Activated CD8-positive, alpha-beta memory T cell treated with anti-CD3 and anti-CD28 coated beads, Interleukin-2, amount 50 U/mL, for 4 hours (primary cell): ENCODE measurements at regions not wholly inside any gene's neighbourhood (a gene's known extent, or its start where the extent isn't known, plus 50 kb on each side); places are given as distances from the start of the nearest gene placed in this dataset.
"Not testable (repeated sequence)": the region's sequence is repeated elsewhere in the genome, so short reads cannot be mapped to it uniquely, and the experiment has no call there.

ENCODE experiments used
- DNase-seq: peaks from one replicate; pipeline ENCODE4 v3.0.0-alpha.2; 2020

- no peak for DNase-seq
Measured at GRCh38 chr9:107852891-107853290, 363.3 kb upstream of the KLF4 start.

GRCh38 chr9:107850653-107851052 lies 361.1 kb upstream of the KLF4 start:
- no peak for DNase-seq

- DNase-seq: no peak
Measured at GRCh38 chr9:107847978-107848964, 358.7 kb upstream of the KLF4 start.

GRCh38 chr9:107842530-107842929 lies 353.0 kb upstream of the KLF4 start:
- no peak for DNase-seq

DNA sequence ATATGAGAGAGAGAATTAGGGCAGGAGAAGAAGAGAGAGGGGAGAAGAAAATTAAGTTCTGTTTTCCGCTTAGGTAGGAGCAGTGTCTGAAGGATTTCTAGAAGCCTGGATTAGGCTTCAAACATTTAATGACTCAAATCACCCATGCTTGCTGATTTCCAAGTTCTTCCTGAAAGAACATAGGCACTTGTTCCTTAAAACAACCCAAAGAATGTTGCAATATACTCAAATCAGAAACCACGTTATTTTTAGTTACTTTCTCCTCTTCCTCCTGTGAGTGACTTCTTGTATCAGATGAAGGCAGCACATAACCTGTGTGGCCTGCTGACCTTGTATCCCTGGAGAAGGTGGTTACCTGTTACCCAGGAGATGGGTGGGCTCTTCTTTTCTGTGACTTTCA lies 351.5 kb upstream of the KLF4 start:
- no peak for DNase-seq

- no peak for DNase-seq
Measured at GRCh38 chr9:107839371-107839770, 349.8 kb upstream of the KLF4 start.

GRCh38 chr9:107838766-107839165 lies 349.2 kb upstream of the KLF4 start:
- no peak for DNase-seq

DNA sequence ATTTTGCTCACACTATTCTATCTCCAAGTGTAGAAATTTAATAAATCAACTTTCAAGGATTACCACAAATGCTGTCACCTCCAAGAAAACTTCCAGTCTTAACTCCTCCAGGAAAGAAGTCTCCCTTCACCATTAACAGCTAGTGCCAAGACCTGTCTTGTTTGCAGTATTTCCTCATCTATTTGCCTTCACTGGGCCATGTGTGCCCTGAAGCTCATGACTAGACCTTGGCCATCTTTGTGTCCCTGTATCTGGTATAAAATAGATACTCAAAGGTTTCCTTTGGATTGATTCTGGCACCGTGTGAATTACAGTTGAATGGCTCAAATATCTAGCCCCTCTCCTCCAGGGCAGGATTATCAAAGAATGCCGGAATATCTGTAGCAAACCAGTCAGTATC lies 346.7 kb upstream of the KLF4 start:
- no peak for DNase-seq

GRCh38 chr9:107833295-107833694 lies 343.7 kb upstream of the KLF4 start:
- no peak for DNase-seq

GRCh38 chr9:107832871-107833270 lies 343.3 kb upstream of the KLF4 start:
- DNase-seq: no peak

- no peak for DNase-seq
Measured at GRCh38 chr9:107830479-107830878, 340.9 kb upstream of the KLF4 start.

- DNase-seq: no peak
Measured at GRCh38 chr9:107827884-107828283, 338.3 kb upstream of the KLF4 start.

DNA sequence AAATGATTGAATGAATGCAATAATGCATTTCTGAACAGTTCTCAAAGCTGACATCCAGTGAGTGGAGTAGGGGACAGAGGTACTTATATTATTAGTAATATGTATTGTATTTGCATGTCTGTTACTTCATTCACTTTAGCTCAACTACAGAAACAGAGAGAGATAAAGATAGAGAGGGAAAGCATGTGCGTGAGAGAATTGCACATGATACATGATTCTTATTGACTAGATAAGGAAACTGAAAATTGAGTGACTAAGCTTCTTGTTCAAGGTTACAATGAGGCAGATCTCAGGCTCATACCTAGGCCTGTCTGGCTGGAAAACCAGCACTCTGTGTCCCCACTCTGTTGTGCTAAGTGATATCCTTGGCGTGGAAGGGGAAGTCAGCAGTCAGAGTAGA lies 337.7 kb upstream of the KLF4 start:
- DNase-seq: no peak

DNA sequence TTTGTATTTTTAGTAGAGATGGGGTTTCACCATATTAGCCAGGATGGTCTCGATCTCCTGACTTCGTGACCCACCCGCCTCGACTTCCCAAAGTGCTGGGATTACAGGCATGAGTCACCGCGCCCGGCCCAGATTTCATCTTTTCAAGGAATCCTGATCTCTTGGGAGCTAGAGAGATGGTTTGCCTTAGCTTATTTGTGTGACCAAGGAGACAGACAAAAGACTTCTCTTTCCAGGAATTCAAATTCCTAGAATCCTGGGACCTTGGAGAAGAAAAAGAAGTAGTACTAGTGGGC lies 337.1 kb upstream of the KLF4 start:
- DNase-seq: not testable (repeated sequence)

DNA sequence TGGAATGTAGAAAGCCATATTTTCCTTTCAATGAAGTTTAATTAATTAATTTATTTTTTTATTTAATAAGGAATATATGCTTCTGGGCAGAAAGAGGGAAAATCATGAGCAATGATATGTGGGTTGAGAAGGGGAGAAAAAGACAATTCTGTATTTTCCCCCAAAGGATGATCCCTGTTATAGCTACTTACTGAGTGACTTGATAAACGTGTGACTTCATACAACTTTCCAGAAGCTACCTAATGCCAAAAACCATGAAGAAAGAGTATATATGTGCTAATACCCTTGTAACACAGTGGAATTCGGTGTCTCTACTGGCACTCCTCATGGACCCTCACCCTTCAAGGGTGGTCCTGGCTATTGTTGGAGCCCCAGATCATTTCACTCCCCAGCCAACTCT lies 335.0 kb upstream of the KLF4 start:
- DNase-seq: no peak

GRCh38 chr9:107819772-107820565 lies 330.4 kb upstream of the KLF4 start:
- no peak for DNase-seq

DNA sequence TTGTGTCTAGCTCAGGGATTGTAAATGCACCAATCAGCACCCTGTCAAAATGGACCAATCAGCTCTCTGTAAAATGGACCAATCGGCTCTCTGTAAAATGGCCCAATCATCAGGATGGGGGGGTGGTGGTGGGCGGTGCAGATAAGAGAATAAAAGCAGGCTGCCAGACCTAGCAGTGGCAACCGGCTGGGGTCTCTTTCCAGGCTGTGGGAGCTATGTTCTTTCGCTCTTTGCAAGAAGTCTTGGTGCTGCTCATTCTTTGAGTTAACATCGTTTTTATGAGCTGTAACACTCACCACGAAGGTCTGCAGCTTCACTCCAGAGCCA lies 328.9 kb upstream of the KLF4 start:
- DNase-seq: not testable (repeated sequence)

DNA sequence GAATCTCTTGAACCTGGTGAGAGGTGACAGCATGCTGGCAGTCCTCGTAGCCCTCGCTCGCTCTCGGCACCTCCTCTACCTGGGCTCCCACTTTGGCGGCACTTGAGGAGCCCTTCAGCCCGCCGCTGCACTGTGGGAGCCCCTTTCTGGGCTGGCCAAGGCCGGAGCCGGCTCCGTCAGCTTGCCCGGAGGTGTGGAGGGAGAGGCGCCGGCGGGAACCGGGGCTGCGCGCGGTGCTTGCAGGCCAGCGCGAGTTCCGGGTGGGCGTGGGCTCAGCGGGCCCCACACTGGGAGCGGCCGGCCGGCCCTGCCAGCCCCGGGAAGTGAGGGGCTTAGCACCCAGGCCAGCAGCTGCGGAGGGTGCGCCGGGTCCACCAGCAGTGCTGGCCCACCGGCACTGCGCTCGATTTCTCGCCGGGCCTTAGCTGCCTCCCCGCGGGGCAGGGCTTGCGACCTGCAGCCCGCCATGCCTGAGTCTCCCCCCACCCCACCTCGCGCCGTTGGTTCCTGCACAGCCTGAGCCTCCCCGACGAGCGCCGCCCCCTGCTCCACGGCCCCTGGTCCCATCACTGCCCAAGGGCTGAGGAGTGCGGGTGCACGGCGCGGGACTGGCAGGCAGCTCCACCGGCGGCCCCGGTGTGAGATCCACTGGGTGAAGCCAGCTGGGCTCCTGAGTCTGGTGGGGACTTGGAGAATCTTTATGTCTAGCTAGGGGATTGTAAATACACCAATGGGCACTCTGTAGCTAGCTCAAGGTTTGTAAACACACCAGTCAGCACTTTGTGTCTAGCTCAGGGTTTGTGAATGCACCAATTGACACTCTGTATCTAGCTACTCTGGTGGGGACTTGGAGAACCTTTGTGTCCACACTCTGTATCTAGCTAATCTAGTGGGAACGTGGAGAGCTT lies 328.3 kb upstream of the KLF4 start:
- not testable (repeated sequence) for DNase-seq

- DNase-seq: no peak
Measured at GRCh38 chr9:107816561-107817021, 327.0 kb upstream of the KLF4 start.

- DNase-seq: no peak
Measured at GRCh38 chr9:107815782-107816560, 326.4 kb upstream of the KLF4 start.

DNA sequence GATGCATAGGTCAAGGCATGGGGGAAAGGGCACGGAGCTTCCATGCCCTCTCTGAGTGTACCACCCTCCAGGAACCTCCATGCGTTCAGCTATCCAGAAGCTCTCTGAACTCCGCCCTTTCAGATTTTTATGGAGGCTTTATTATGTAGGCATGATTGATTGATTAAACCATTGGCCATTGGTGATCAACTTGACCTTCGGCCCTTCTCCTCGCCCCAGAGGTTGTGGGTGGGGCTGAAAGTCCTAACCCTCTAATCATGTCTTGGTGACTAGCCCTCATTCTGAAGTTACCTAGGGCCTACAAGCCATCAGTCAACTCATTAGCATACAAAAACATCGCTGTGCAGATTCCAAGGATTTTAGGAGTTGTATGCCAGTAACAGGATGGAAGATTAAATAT lies 323.7 kb upstream of the KLF4 start:
- no peak for DNase-seq

DNA sequence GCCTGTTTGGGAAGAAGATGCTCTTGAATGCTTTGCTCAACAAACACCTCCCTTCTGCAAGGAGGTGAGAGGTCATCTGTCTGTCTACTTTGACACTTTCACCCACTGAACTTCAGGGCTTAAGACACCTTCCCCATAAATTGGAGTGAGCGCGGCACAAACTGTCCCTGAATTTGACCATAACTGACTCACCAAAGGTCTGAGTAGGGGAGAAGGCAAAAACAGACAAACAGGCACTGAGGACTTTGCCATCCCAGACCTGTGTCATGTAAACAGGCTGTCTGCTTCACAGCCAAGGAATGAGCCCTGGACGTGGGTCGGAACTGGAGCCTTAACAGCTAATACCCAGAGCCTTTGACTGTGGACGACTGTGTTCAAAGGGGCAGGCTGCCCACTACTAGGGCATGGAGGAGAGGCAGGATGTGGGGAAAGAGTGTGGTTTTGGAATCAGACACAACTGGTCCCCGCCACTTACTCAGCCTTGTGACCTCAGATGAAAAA lies 320.9 kb upstream of the KLF4 start:
- DNase-seq: no peak
